CD4-positive, CD25-positive, alpha-beta regulatory T cell (primary cell): ENCODE measurements at regions not wholly inside any gene's neighbourhood (a gene's known extent, or its start where the extent isn't known, plus 50 kb on each side); places are given as distances from the start of the nearest gene placed in this dataset.

Experiments
- ATAC-seq, 2 donors: fragments of 150-1000 bp; cut with Tn5 transposase; one replicate each; pipeline ENCODE4 v1.10.0; 2021; ENCODE audit warnings: low read depth in 2 of 2, moderate number of reproducible peaks in 2 of 2, moderate library complexity in 1 of 2
- DNase-seq, 3 donors: peaks; one replicate each; pipeline versions ENCODE4 v3.0.0 to v3.0.0-alpha.2; 2012 to 2022; ENCODE audit warnings: mixed read lengths in 1 of 3
- H3K27ac ChIP-seq: one replicate; pipeline ENCODE4 v1.7.0; 2013; ENCODE audit warnings: mild to moderate bottlenecking, low read length; ENCODE audit not compliant: insufficient read depth, poor library complexity, severe bottlenecking
- H3K27me3 ChIP-seq: one replicate; pipeline ENCODE4 v1.7.0; 2013; ENCODE audit warnings: low read length; ENCODE audit not compliant: control insufficient read depth, insufficient read depth
- H3K36me3 ChIP-seq: one replicate; pipeline ENCODE4 v1.7.0; 2013; ENCODE audit warnings: mild to moderate bottlenecking, low read length, moderate library complexity; ENCODE audit not compliant: control insufficient read depth, insufficient read depth
- H3K4me1 ChIP-seq: 2 replicates; pipeline ENCODE4 v1.7.0; 2013; ENCODE audit warnings: mild to moderate bottlenecking, low read length; ENCODE audit not compliant: insufficient read depth, control insufficient read depth, poor library complexity, severe bottlenecking
- H3K4me3 ChIP-seq: one replicate; pipeline ENCODE4 v1.7.0; 2013; ENCODE audit warnings: low read depth, mild to moderate bottlenecking, low read length, moderate library complexity
- H3K9me3 ChIP-seq, 2 experiments: 1 replicate in 1 of 2; 2 replicates in 1 of 2; pipeline ENCODE4 v1.7.0; 2013; ENCODE audit warnings: low read length in 2 of 2, mild to moderate bottlenecking in 1 of 2, moderate library complexity in 1 of 2; ENCODE audit not compliant: control insufficient read depth in 2 of 2
- H3K27ac Mint-ChIP-seq, 3 donors: one replicate each; pipeline ENCODE4 v1.8.0; 2020 to 2022; ENCODE audit warnings: mild to moderate bottlenecking in 3 of 3, mixed read lengths in 3 of 3, moderate library complexity in 2 of 3
- H3K27me3 Mint-ChIP-seq: one replicate; pipeline ENCODE4 v1.8.0; 2022; ENCODE audit warnings: mild to moderate bottlenecking, mixed read lengths
- H3K36me3 Mint-ChIP-seq: one replicate; pipeline ENCODE4 v1.8.0; 2020; ENCODE audit warnings: mixed read lengths
- H3K4me1 Mint-ChIP-seq, 4 donors: one replicate each; pipeline ENCODE4 v1.8.0; 2020 to 2022; ENCODE audit warnings: mixed read lengths in 4 of 4, mild to moderate bottlenecking in 1 of 4
- H3K4me3 Mint-ChIP-seq, 4 donors: one replicate each; pipeline ENCODE4 v1.8.0; 2020 to 2022; ENCODE audit warnings: mild to moderate bottlenecking in 4 of 4, mixed read lengths in 4 of 4, moderate library complexity in 3 of 4
- H3K9me3 Mint-ChIP-seq, 7 donors: one replicate each; pipeline ENCODE4 v1.8.0; 2020 to 2022; ENCODE audit warnings: mixed read lengths in 7 of 7, mild to moderate bottlenecking in 3 of 7, moderate library complexity in 2 of 7

GRCh38 chr5:25064306-25064705, 419.5 kb upstream of the CDH10 start:
- Mint-ChIP-seq H3K4me3 (no peak overlapping the region), H3K36me3 (no peaks in the 10 kb centered on the region), H3K4me1 (no peaks in the 10 kb centered on the region), H3K27ac (no peak overlapping the region), H3K27me3 (no peaks in the 10 kb centered on the region), H3K9me3 (peaks cover 2 to 16% (median 5%) of the 10 kb centered on the region in 7 donors)
- Histone ChIP-seq H3K27me3 (no peaks in the 10 kb centered on the region), H3K27ac (no peak overlapping the region), H3K9me3 (peaks cover 0 to 3% of the 10 kb centered on the region in 2 experiments), H3K4me3 (no peak overlapping the region), H3K36me3 (no peaks in the 10 kb centered on the region), H3K4me1 (no peaks in the 10 kb centered on the region)
- ATAC-seq (no peak), DNase-seq (no peak)

- no peak overlapping the region for H3K27ac Mint-ChIP-seq
- H3K27ac ChIP-seq, result no peak overlapping the region
- DNase-seq, result no peak
- no peaks in the 10 kb centered on the region for H3K27me3 ChIP-seq
- no peaks in the 10 kb centered on the region for H3K36me3 Mint-ChIP-seq
- H3K9me3 ChIP-seq, result no peaks in the 10 kb centered on the region
- H3K4me3 Mint-ChIP-seq, result no peak overlapping the region
- H3K4me3 ChIP-seq, result no peak overlapping the region
- no peak for ATAC-seq
- no peaks in the 10 kb centered on the region for H3K4me1 ChIP-seq
- no peaks in the 10 kb centered on the region for H3K27me3 Mint-ChIP-seq
- no peaks in the 10 kb centered on the region for H3K36me3 ChIP-seq
- no peaks in the 10 kb centered on the region for H3K4me1 Mint-ChIP-seq
- H3K9me3 Mint-ChIP-seq, result peaks cover 0 to 11% (median 2%) of the 10 kb centered on the region in 7 donors
Measured at GRCh38 chr5:25060575-25060974, 415.8 kb upstream of the CDH10 start.

- Mint-ChIP-seq H3K27me3 (no peaks in the 10 kb centered on the region), H3K9me3 (peaks cover 0 to 10% (median 3%) of the 10 kb centered on the region in 7 donors), H3K27ac (no peak overlapping the region), H3K36me3 (no peaks in the 10 kb centered on the region), H3K4me1 (no peaks in the 10 kb centered on the region), H3K4me3 (no peak overlapping the region)
- no peaks in the 10 kb centered on the region for H3K36me3 ChIP-seq
- H3K4me1 ChIP-seq, result no peaks in the 10 kb centered on the region
- ATAC-seq, result no peak
- H3K27me3 ChIP-seq, result no peaks in the 10 kb centered on the region
- H3K9me3 ChIP-seq, result peaks cover 0 to 5% of the 10 kb centered on the region in 2 experiments
- no peak overlapping the region for H3K27ac ChIP-seq
- H3K4me3 ChIP-seq, result no peak overlapping the region
- no peak for DNase-seq
Measured at GRCh38 chr5:25056836-25057235, 412.1 kb upstream of the CDH10 start.

- no peak overlapping the region for H3K4me3 Mint-ChIP-seq
- DNase-seq, result no peak
- peaks cover 2 to 4% of the 10 kb centered on the region in 2 experiments for H3K9me3 ChIP-seq
- no peak overlapping the region for H3K27ac Mint-ChIP-seq
- H3K9me3 Mint-ChIP-seq, result peaks cover 3 to 42% (median 11%) of the 10 kb centered on the region in 7 donors
- ATAC-seq, result no peak
- no peaks in the 10 kb centered on the region for H3K27me3 Mint-ChIP-seq
- H3K27ac ChIP-seq, result no peak overlapping the region
- no peaks in the 10 kb centered on the region for H3K36me3 Mint-ChIP-seq
- no peaks in the 10 kb centered on the region for H3K27me3 ChIP-seq
- H3K4me1 ChIP-seq, result no peaks in the 10 kb centered on the region
- no peak overlapping the region for H3K4me3 ChIP-seq
- no peaks in the 10 kb centered on the region for H3K36me3 ChIP-seq
- H3K4me1 Mint-ChIP-seq, result no peaks in the 10 kb centered on the region
Measured at GRCh38 chr5:25033658-25034057, 388.9 kb upstream of the CDH10 start.

- Histone ChIP-seq H3K4me1 (no peaks in the 10 kb centered on the region), H3K9me3 (peaks cover 1 to 4% of the 10 kb centered on the region in 2 experiments), H3K27me3 (no peaks in the 10 kb centered on the region), H3K36me3 (no peaks in the 10 kb centered on the region), H3K27ac (no peak overlapping the region), H3K4me3 (no peak overlapping the region)
- H3K9me3 Mint-ChIP-seq, result peaks cover 0 to 56% (median 10%) of the 10 kb centered on the region in 7 donors
- no peaks in the 10 kb centered on the region for H3K27me3 Mint-ChIP-seq
- ATAC-seq (no peak), DNase-seq (no peak)
- no peaks in the 10 kb centered on the region for H3K36me3 Mint-ChIP-seq
- no peaks in the 10 kb centered on the region for H3K4me1 Mint-ChIP-seq
- no peak overlapping the region for H3K4me3 Mint-ChIP-seq
- no peak overlapping the region for H3K27ac Mint-ChIP-seq
Measured at GRCh38 chr5:25029004-25029403, 384.2 kb upstream of the CDH10 start.

GRCh38 chr5:25027526-25027925, 382.7 kb upstream of the CDH10 start:
- Mint-ChIP-seq H3K27me3 (no peaks in the 10 kb centered on the region), H3K27ac (no peak overlapping the region), H3K9me3 (peaks cover 2 to 49% (median 9%) of the 10 kb centered on the region in 7 donors), H3K4me3 (no peak overlapping the region), H3K4me1 (no peaks in the 10 kb centered on the region), H3K36me3 (no peaks in the 10 kb centered on the region)
- no peaks in the 10 kb centered on the region for H3K4me1 ChIP-seq
- no peak overlapping the region for H3K4me3 ChIP-seq
- H3K27me3 ChIP-seq, result no peaks in the 10 kb centered on the region
- ATAC-seq (no peak), DNase-seq (no peak)
- H3K36me3 ChIP-seq, result no peaks in the 10 kb centered on the region
- H3K9me3 ChIP-seq, result no peaks in the 10 kb centered on the region
- H3K27ac ChIP-seq, result no peak overlapping the region

GRCh38 chr5:25027061-25027460, 382.3 kb upstream of the CDH10 start:
- H3K36me3 Mint-ChIP-seq, result no peaks in the 10 kb centered on the region
- H3K27me3 Mint-ChIP-seq, result no peaks in the 10 kb centered on the region
- H3K4me3 Mint-ChIP-seq, result no peak overlapping the region
- Histone ChIP-seq H3K27me3 (no peaks in the 10 kb centered on the region), H3K27ac (no peak overlapping the region), H3K4me3 (no peak overlapping the region), H3K36me3 (no peaks in the 10 kb centered on the region), H3K9me3 (no peaks in the 10 kb centered on the region), H3K4me1 (no peaks in the 10 kb centered on the region)
- DNase-seq (no peak), ATAC-seq (no peak)
- H3K27ac Mint-ChIP-seq, result no peak overlapping the region
- no peaks in the 10 kb centered on the region for H3K4me1 Mint-ChIP-seq
- peaks cover 0 to 47% (median 9%) of the 10 kb centered on the region in 7 donors for H3K9me3 Mint-ChIP-seq

GRCh38 chr5:25025831-25026230, 381.1 kb upstream of the CDH10 start:
- Mint-ChIP-seq H3K36me3 (no peaks in the 10 kb centered on the region), H3K4me1 (no peaks in the 10 kb centered on the region), H3K4me3 (no peak overlapping the region), H3K9me3 (peaks cover 0 to 40% (median 11%) of the 10 kb centered on the region in 7 donors), H3K27ac (no peak overlapping the region), H3K27me3 (no peaks in the 10 kb centered on the region)
- ATAC-seq (no peak), DNase-seq (no peak)
- Histone ChIP-seq H3K36me3 (no peaks in the 10 kb centered on the region), H3K27me3 (no peaks in the 10 kb centered on the region), H3K27ac (no peak overlapping the region), H3K4me1 (no peaks in the 10 kb centered on the region), H3K9me3 (peaks cover 0 to 5% of the 10 kb centered on the region in 2 experiments), H3K4me3 (no peak overlapping the region)
